WTC11 (cell line): ENCODE measurements at regions not wholly inside any gene's neighbourhood (a gene's known extent, or its start where the extent isn't known, plus 50 kb on each side); places are given as distances from the start of the nearest gene placed in this dataset.

ENCODE experiments used
- ATAC-seq: fragments of 200-7000 bp; cut with Tn5 transposase; 2 replicates; pipeline ENCODE4 v1.10.0; 2021; ENCODE audit warnings: mild to moderate bottlenecking, moderate library complexity
- CTCF ChIA-PET: fragments of 300-600 bp; sonication (Branson Sonifier 250); formaldehyde crosslinking; loops from one replicate; lab custom pipeline; 2021; ENCODE audit warnings: antibody characterized with exemption; lab: Charles Lee
- POLR2A ChIA-PET: fragments of 350-600 bp; sonication (Branson Sonifier 250); formaldehyde crosslinking; loops from one replicate; lab custom pipeline; 2021; ENCODE audit warnings: antibody characterized with exemption; lab: Charles Lee
- DNase-seq: peaks from one replicate; pipeline ENCODE4 v3.0.0; 2021; ENCODE audit warnings: low spot score
- H3K27ac Mint-ChIP-seq: 2 replicates; pipeline ENCODE4 v1.8.0; 2021; ENCODE audit warnings: mixed read lengths
- H3K27me3 Mint-ChIP-seq: 2 replicates; pipeline ENCODE4 v1.8.0; 2021; ENCODE audit warnings: low read depth, mild to moderate bottlenecking, moderate library complexity, mixed read lengths
- H3K36me3 Mint-ChIP-seq: 2 replicates; pipeline ENCODE4 v1.8.0; 2021; ENCODE audit warnings: mixed read lengths
- H3K4me1 Mint-ChIP-seq: 2 replicates; pipeline ENCODE4 v1.8.0; 2022; ENCODE audit warnings: mixed read lengths
- H3K4me3 Mint-ChIP-seq: 2 replicates; pipeline ENCODE4 v1.8.0; 2021; ENCODE audit warnings: mild to moderate bottlenecking, moderate library complexity, mixed read lengths
- H3K9me3 Mint-ChIP-seq: 2 replicates; pipeline ENCODE4 v1.8.0; 2021; ENCODE audit warnings: mixed read lengths
- ATF1 ChIP-seq: sonication (generic); formaldehyde crosslinking; IDR thresholded peaks from 2 replicates; pipeline ENCODE4 v1.8.1; 2023; ENCODE audit warnings: mild to moderate bottlenecking, moderate library complexity, missing genetic modification reagents
- CREM ChIP-seq: sonication (generic); formaldehyde crosslinking; IDR thresholded peaks from 2 replicates; pipeline ENCODE4 v1.8.1; 2022; ENCODE audit warnings: mild to moderate bottlenecking, missing genetic modification reagents, moderate library complexity
- E2F1 ChIP-seq: sonication (generic); formaldehyde crosslinking; IDR thresholded peaks from 2 replicates; pipeline ENCODE4 v1.8.0; 2022; ENCODE audit warnings: mild to moderate bottlenecking, missing genetic modification reagents
- E2F5 ChIP-seq: sonication (generic); formaldehyde crosslinking; IDR thresholded peaks from 2 replicates; pipeline ENCODE4 v1.8.1; 2022; ENCODE audit warnings: mild to moderate bottlenecking, moderate library complexity, missing genetic modification reagents
- FOXP1 ChIP-seq: sonication (generic); formaldehyde crosslinking; IDR thresholded peaks from 2 replicates; pipeline ENCODE4 v1.8.0; 2022; ENCODE audit warnings: missing genetic modification reagents, mild to moderate bottlenecking, moderate library complexity, borderline replicate concordance
- FOXP4 ChIP-seq: sonication (generic); formaldehyde crosslinking; IDR thresholded peaks from 2 replicates; pipeline ENCODE4 v1.8.0; 2022; ENCODE audit warnings: mild to moderate bottlenecking, missing genetic modification reagents
- GTF2I ChIP-seq: fragments of 250-450 bp; sonication (Bioruptor Pico); conservative IDR thresholded peaks from 2 replicates; pipeline ENCODE4 v1.4.0; 2021; ENCODE audit warnings: mild to moderate bottlenecking
- JUN ChIP-seq: sonication (generic); formaldehyde crosslinking; IDR thresholded peaks from 2 replicates; pipeline ENCODE4 v1.8.0; 2023; ENCODE audit warnings: mild to moderate bottlenecking, missing genetic modification reagents
- MAX ChIP-seq: sonication (generic); formaldehyde crosslinking; IDR thresholded peaks from 2 replicates; pipeline ENCODE4 v1.8.0; 2022; ENCODE audit warnings: mild to moderate bottlenecking, missing genetic modification reagents
- MLX ChIP-seq: sonication (generic); formaldehyde crosslinking; IDR thresholded peaks from 2 replicates; pipeline ENCODE4 v1.8.1; 2023; ENCODE audit warnings: mild to moderate bottlenecking, missing genetic modification reagents, moderate library complexity
- NR1H2 ChIP-seq: sonication (generic); formaldehyde crosslinking; IDR thresholded peaks from 2 replicates; pipeline ENCODE4 v1.9.0; 2021; ENCODE audit warnings: mild to moderate bottlenecking, moderate library complexity, missing genetic modification reagents
- PREB ChIP-seq: sonication (generic); formaldehyde crosslinking; IDR thresholded peaks from 2 replicates; pipeline ENCODE4 v1.8.1; 2022; ENCODE audit warnings: mild to moderate bottlenecking, missing genetic modification reagents, moderate library complexity, borderline replicate concordance
- RELA ChIP-seq: sonication (generic); formaldehyde crosslinking; IDR thresholded peaks from 2 replicates; pipeline ENCODE4 v1.8.1; 2022; ENCODE audit warnings: missing genetic modification reagents, mild to moderate bottlenecking, borderline replicate concordance
- RORB ChIP-seq: fragments of 250-450 bp; sonication (Bioruptor Pico); IDR thresholded peaks from 2 replicates; pipeline ENCODE4 v1.9.0; 2021; ENCODE audit warnings: mild to moderate bottlenecking
- SOX15 ChIP-seq: fragments of 250-450 bp; sonication (Bioruptor Pico); IDR thresholded peaks from 2 replicates; pipeline ENCODE4 v1.9.0; 2021; ENCODE audit warnings: mild to moderate bottlenecking
- TEAD1 ChIP-seq: sonication (generic); formaldehyde crosslinking; IDR thresholded peaks from 2 replicates; pipeline ENCODE4 v1.8.0; 2022; ENCODE audit warnings: mild to moderate bottlenecking, missing genetic modification reagents
- ZBTB21 ChIP-seq: sonication (generic); formaldehyde crosslinking; IDR thresholded peaks from 2 replicates; pipeline ENCODE4 v1.8.1; 2023; ENCODE audit warnings: mild to moderate bottlenecking, missing genetic modification reagents, borderline replicate concordance
- ZMAT4 ChIP-seq: fragments of 250-450 bp; sonication (Bioruptor Pico); IDR thresholded peaks from 2 replicates; pipeline ENCODE4 v1.9.0; 2021; ENCODE audit warnings: mild to moderate bottlenecking
- ZNF121 ChIP-seq: sonication (generic); formaldehyde crosslinking; IDR thresholded peaks from 2 replicates; pipeline ENCODE4 v1.8.0; 2023; ENCODE audit warnings: missing genetic modification reagents
- ZNF416 ChIP-seq: fragments of 250-450 bp; sonication (Bioruptor Pico); IDR thresholded peaks from 2 replicates; pipeline ENCODE4 v1.9.0; 2021; ENCODE audit warnings: mild to moderate bottlenecking, inconsistent platforms
- ZNF423 ChIP-seq: fragments of 250-450 bp; sonication (Bioruptor Pico); IDR thresholded peaks from 2 replicates; pipeline ENCODE4 v2.1.2; 2022; ENCODE audit warnings: mild to moderate bottlenecking, moderate library complexity
- ZNF425 ChIP-seq: fragments of 250-450 bp; sonication (Bioruptor Pico); conservative IDR thresholded peaks from 2 replicates; pipeline ENCODE4 v1.9.0; 2021; ENCODE audit warnings: mild to moderate bottlenecking

- Mint-ChIP-seq H3K36me3 (peaks cover 9% of the 10 kb centered on the region; the same call in 1 of the 2 replicates), H3K9me3 (peaks cover 13% of the 10 kb centered on the region), H3K27me3 (no peaks in the 10 kb centered on the region), H3K4me3 (no peak overlapping the region), H3K4me1 (peaks cover 2% of the 10 kb centered on the region; the same call in 1 of the 2 replicates), H3K27ac (no peak overlapping the region)
- ChIA-PET CTCF (no interaction called here), POLR2A (no interaction called here)
- ATAC-seq (no peak), DNase-seq (no peak)
- TF ChIP-seq NR1H2 (CRISPR knock-in tag) (no peak), MLX (CRISPR knock-in tag) (no peak), ZMAT4 (CRISPR knock-in tag) (no peak), FOXP1 (no peak), ZNF416 (no peak), RORB (CRISPR knock-in tag) (no peak), ATF1 (CRISPR knock-in tag) (no peak), RELA (no peak), TEAD1 (CRISPR knock-in tag) (no peak), ZNF425 (CRISPR knock-in tag) (no peak)
Measured at GRCh38 chr9:15068261-15068660, 158.0 kb upstream of the FREM1 start.

- Mint-ChIP-seq H3K36me3 (no peaks in the 10 kb centered on the region), H3K4me1 (peaks cover 7% of the 10 kb centered on the region), H3K27me3 (no peaks in the 10 kb centered on the region), H3K9me3 (peaks cover 6% of the 10 kb centered on the region), H3K4me3 (no peak overlapping the region), H3K27ac (no peak overlapping the region)
- TF ChIP-seq ZBTB21 (CRISPR knock-in tag), result no peak
- TF ChIP-seq SOX15, result no peak
- TF ChIP-seq PREB, result no peak
- TF ChIP-seq JUN, result no peak
- no peak for TF ChIP-seq ZNF423
- no peak for TF ChIP-seq GTF2I (CRISPR knock-in tag)
- TF ChIP-seq E2F5 (CRISPR knock-in tag), result no peak
- TF ChIP-seq ZNF121 (CRISPR knock-in tag), result no peak
- TF ChIP-seq CREM (CRISPR knock-in tag), result no peak
- TF ChIP-seq MAX, result no peak
- TF ChIP-seq FOXP4, result no peak
- TF ChIP-seq ZMAT4 (CRISPR knock-in tag), result no peak
- TF ChIP-seq E2F1 (CRISPR knock-in tag), result no peak
- DNase-seq (no peak), ATAC-seq (no peak)
- CTCF ChIA-PET, result interaction anchor here (0.5 to 1.1 kb wide), 2 partner anchors 77 to 393 kb away, joined by 3 read pairs; no protein-coding TSS in a partner anchor
- POLR2A ChIA-PET, result interaction anchor here (0.6 kb wide), 1 partner anchor 547 kb away, joined by 3 read pairs; no protein-coding TSS in a partner anchor
Measured at GRCh38 chr9:15059003-15059402, 148.8 kb upstream of the FREM1 start.
